HK-2 (cell line): ENCODE measurements at regions not wholly inside any gene's neighbourhood (a gene's known extent, or its start where the extent isn't known, plus 50 kb on each side); places are given as distances from the start of the nearest gene placed in this dataset.

Experiments used
- DNase-seq: peaks from one replicate; pipeline ENCODE4 v3.0.0-alpha.2; 2018; ENCODE audit not compliant: unreplicated experiment

- DNase-seq = no peak
Observed at GRCh38 chr20:47406849-47407682, 50.6 kb upstream of the ZMYND8 start.

GRCh38 chr20:47411161-47411560, 54.7 kb upstream of the ZMYND8 start:
- DNase-seq = no peak

GRCh38 chr20:47412083-47412482, 55.6 kb upstream of the ZMYND8 start:
- DNase-seq = no peak

- no peak for DNase-seq
Observed at GRCh38 chr20:47413189-47413588, 56.7 kb upstream of the ZMYND8 start.

GRCh38 chr20:47417245-47418068, 61.0 kb upstream of the ZMYND8 start:
- no peak for DNase-seq

GRCh38 chr20:47418069-47418757, 61.7 kb upstream of the ZMYND8 start:
- no peak for DNase-seq

- no peak for DNase-seq
Observed at GRCh38 chr20:47419953-47420514, 63.5 kb upstream of the ZMYND8 start.

- no peak for DNase-seq
Observed at GRCh38 chr20:47421076-47421475, 64.6 kb upstream of the ZMYND8 start.

GRCh38 chr20:47423586-47423985, 67.1 kb upstream of the ZMYND8 start:
- no peak for DNase-seq

GRCh38 chr20:47427067-47427466, 70.6 kb upstream of the ZMYND8 start:
- DNase-seq = no peak

GRCh38 chr20:47427746-47428145, 71.2 kb upstream of the ZMYND8 start:
- no peak for DNase-seq

- no peak for DNase-seq
Observed at GRCh38 chr20:47428164-47428563, 71.7 kb upstream of the ZMYND8 start.

- no peak for DNase-seq
Observed at GRCh38 chr20:47428851-47429336, 72.4 kb upstream of the ZMYND8 start.

- DNase-seq = no peak
Observed at GRCh38 chr20:47429409-47429808, 72.3 kb upstream of the NCOA3 start.

- DNase-seq = no peak
Observed at GRCh38 chr20:47430862-47431588, 70.7 kb upstream of the NCOA3 start.

GRCh38 chr20:47432834-47433210, 68.9 kb upstream of the NCOA3 start:
- no peak for DNase-seq

- peak; percentile 58 for DNase-seq
Observed at GRCh38 chr20:47434128-47434779, 67.4 kb upstream of the NCOA3 start.

- no peak for DNase-seq
Observed at GRCh38 chr20:47438464-47439381, 63.0 kb upstream of the NCOA3 start.
